GM12878 (cell line): ENCODE measurements at regions not wholly inside any gene's neighbourhood (a gene's known extent, or its start where the extent isn't known, plus 50 kb on each side); places are given as distances from the start of the nearest gene placed in this dataset.
A peak's percentile ranks its signal among the peaks of the same experiment; 100 is the strongest.

ENCODE experiments used
- BCL3 ChIP-seq: IDR thresholded peaks from 2 replicates; pipeline ENCODE4 v1.6.1; 2011; ENCODE audit warnings: borderline replicate concordance, low read depth, mild to moderate bottlenecking, moderate library complexity, low read length; ENCODE audit not compliant: insufficient read depth, poor library complexity, severe bottlenecking
- BHLHE40 ChIP-seq, 2 experiments: fragments of 450-650 bp in 1 of 2; IDR thresholded peaks; 2 replicates each; pipeline ENCODE4 v1.6.1; 2011 to 2017; ENCODE audit warnings: low read depth in 2 of 2, borderline replicate concordance in 1 of 2, improper control_type of control experiment in 1 of 2, low read length in 1 of 2, mild to moderate bottlenecking in 1 of 2
- CBX5 ChIP-seq: sonication (generic); IDR thresholded peaks from 2 replicates; pipeline ENCODE4 v1.6.1; 2016; ENCODE audit warnings: low read depth, moderate library complexity, mild to moderate bottlenecking, inconsistent platforms
- CEBPB ChIP-seq, 2 experiments: fragments of 150-350 bp in 1 of 2; IDR thresholded peaks; 2 replicates each; pipeline ENCODE4 v1.6.1; 2012 to 2014; ENCODE audit warnings: low read depth in 2 of 2, low read length in 2 of 2, borderline replicate concordance in 1 of 2, inconsistent platforms in 1 of 2
- CREM ChIP-seq: IDR thresholded peaks from 2 replicates; pipeline ENCODE4 v1.6.1; 2014; ENCODE audit warnings: antibody characterized with exemption, low read depth
- CTCF ChIP-seq, 3 experiments: IDR thresholded peaks in 2 of 3; conservative IDR thresholded peaks in 1 of 3; 2 replicates each; pipeline ENCODE4 v1.5.1; 2011; ENCODE audit warnings: low read depth in 3 of 3, low read length in 3 of 3, mild to moderate bottlenecking in 3 of 3, control low read depth in 2 of 3, moderate library complexity in 2 of 3, inconsistent platforms in 1 of 3, mixed read lengths in 1 of 3; ENCODE audit not compliant: control insufficient read depth in 2 of 3, insufficient read depth in 1 of 3; ENCODE audit errors: extremely low read depth in 1 of 3
- DPF2 ChIP-seq: fragments of 450-650 bp; IDR thresholded peaks from 2 replicates; pipeline ENCODE4 v1.6.1; 2017; ENCODE audit warnings: mild to moderate bottlenecking
- FOXM1 ChIP-seq: IDR thresholded peaks from 2 replicates; pipeline ENCODE4 v1.6.1; 2012; ENCODE audit warnings: low read depth, mild to moderate bottlenecking, inconsistent platforms, low read length, moderate library complexity
- GATAD2B ChIP-seq: fragments of 450-650 bp; conservative IDR thresholded peaks from 2 replicates; pipeline ENCODE4 v1.6.1; 2017; ENCODE audit warnings: low read depth, mild to moderate bottlenecking, moderate library complexity
- HDAC2 ChIP-seq: fragments of 200-600 bp; sonication (generic); IDR thresholded peaks from 2 replicates; pipeline ENCODE4 v1.6.1; 2017
- IRF4 ChIP-seq: IDR thresholded peaks from 2 replicates; pipeline ENCODE4 v1.6.1; 2011; ENCODE audit warnings: low read depth, low read length
- IRF5 ChIP-seq: fragments of 450-650 bp; IDR thresholded peaks from 2 replicates; pipeline ENCODE4 v1.6.1; 2017; ENCODE audit warnings: borderline replicate concordance
- JUND ChIP-seq: IDR thresholded peaks from 2 replicates; pipeline ENCODE4 v1.6.1; 2012; ENCODE audit warnings: low read depth, mild to moderate bottlenecking, low read length, improper control_type of control experiment, moderate library complexity
- MTA3 ChIP-seq: IDR thresholded peaks from 2 replicates; pipeline ENCODE4 v1.6.1; 2012; ENCODE audit warnings: low read length, inconsistent platforms, borderline replicate concordance
- MYC ChIP-seq: IDR thresholded peaks from 2 replicates; pipeline ENCODE4 v1.6.1; 2011; ENCODE audit warnings: mild to moderate bottlenecking, low read length, moderate library complexity, inconsistent platforms; ENCODE audit not compliant: insufficient read depth, insufficient replicate concordance, insufficient read length, severe bottlenecking
- NFIC ChIP-seq: IDR thresholded peaks from 2 replicates; pipeline ENCODE4 v1.6.1; 2012; ENCODE audit warnings: low read depth, mild to moderate bottlenecking, inconsistent platforms, low read length, moderate library complexity
- PAX5 ChIP-seq: IDR thresholded peaks from 2 replicates; pipeline ENCODE4 v1.6.1; 2011; ENCODE audit warnings: low read depth, low read length, borderline replicate concordance
- POLR2AphosphoS5 ChIP-seq: IDR thresholded peaks from 2 replicates; pipeline ENCODE4 v1.6.1; 2011; ENCODE audit warnings: mild to moderate bottlenecking, low read length, inconsistent platforms
- POU2F2 ChIP-seq: IDR thresholded peaks from 3 replicates; pipeline ENCODE4 v1.6.1; 2011; ENCODE audit warnings: low read depth, mild to moderate bottlenecking, low read length, borderline replicate concordance
- REST ChIP-seq: IDR thresholded peaks from 2 replicates; pipeline ENCODE4 v1.6.1; 2012; ENCODE audit warnings: mild to moderate bottlenecking, low read depth, low read length
- SMARCA5 ChIP-seq: fragments of 450-650 bp; IDR thresholded peaks from 2 replicates; pipeline ENCODE4 v1.6.1; 2017; ENCODE audit warnings: mild to moderate bottlenecking
- SMC3 ChIP-seq: IDR thresholded peaks from 2 replicates; pipeline ENCODE4 v1.6.1; 2011; ENCODE audit warnings: low read length, improper control_type of control experiment, borderline replicate concordance
- SP1 ChIP-seq: IDR thresholded peaks from one replicate; pipeline ENCODE4 v1.6.1; 2011; ENCODE audit warnings: low read depth, low read length

GRCh38 chr5:107289030-107289714 is 381.6 kb downstream of the EFNA5 start (continued):
- TF ChIP-seq SMC3 (no peak; the same call in 1 of the 2 replicates), CEBPB (IDR thresholded peaks at IDR 0.05; ENCODE audit: borderline replicate concordance in 1 of 2, low read depth in 2 of 2, low read length in 2 of 2) (peak in 1 of 2 experiments; percentile 56; a peak in 1 of 4 replicates), IRF4 (peak; percentile 93), BHLHE40 (IDR thresholded peaks at IDR 0.05; ENCODE audit: borderline replicate concordance in 1 of 2, low read depth in 2 of 2, low read length in 1 of 2) (peak; percentile 57 to 80; a peak in 2 of 4 replicates), DPF2 (peak; percentile 99), HDAC2 (no peak), POU2F2 (peak; percentile 76; the same call in 2 of the 3 replicates), SMARCA5 (no peak), FOXM1 (peak; percentile 80), BCL3 (peak; percentile 69), IRF5 (no peak), POLR2AphosphoS5 (no peak), PAX5 (peak; percentile 96), GATAD2B (peak; percentile 78; the same call in 1 of the 2 replicates), SP1 (no peak), CBX5 (0 out of 2 replicates have a peak, but pooled peaks have one; percentile 18), MTA3 (0 out of 2 replicates have a peak, but pooled peaks have one; percentile 76), CREM (peak; percentile 86), CTCF (IDR thresholded peaks at IDR 0.05 in 2 of 3, conservative IDR thresholded peaks at IDR 0.05 in 1 of 3; ENCODE audit: control insufficient read depth in 2 of 3, extremely low read depth in 1 of 3, insufficient read depth in 1 of 3, low read depth in 3 of 3, low read length in 3 of 3) (no peak), NFIC (peak; percentile 89), REST (no peak), JUND (0 out of 2 replicates have a peak, but pooled peaks have one; percentile 8), MYC (no peak)
